Lung (tissue), 11 donors: ENCODE measurements at regions not wholly inside any gene's neighbourhood (a gene's known extent, or its start where the extent isn't known, plus 50 kb on each side); places are given as distances from the start of the nearest gene placed in this dataset.

ENCODE experiments used
- ATAC-seq: fragments of 200-7000 bp; cut with Tn5 transposase; one replicate; pipeline ENCODE4 v1.9.1; 2020; ENCODE audit warnings: moderate number of reproducible peaks; ENCODE audit not compliant: insufficient read depth, low FRiP score
- DNase-seq, 3 donors: peaks; one replicate each; pipeline ENCODE4 v3.0.0-alpha.2; 2013 to 2017
- H3K27ac ChIP-seq, 2 donors: one replicate each; pipeline ENCODE4 v1.5.1; 2013; ENCODE audit warnings: mild to moderate bottlenecking in 2 of 2, moderate library complexity in 2 of 2, control low read depth in 1 of 2, inconsistent platforms in 1 of 2, low read depth in 1 of 2, low read length in 1 of 2
- H3K27me3 ChIP-seq, 3 donors: one replicate each; pipeline ENCODE4 v1.5.1; 2013; ENCODE audit warnings: low read length in 2 of 3; ENCODE audit not compliant: control insufficient read depth in 3 of 3, insufficient read depth in 3 of 3
- H3K36me3 ChIP-seq, 4 donors: one replicate each; pipeline ENCODE4 v1.5.1; 2013; ENCODE audit warnings: low read length in 4 of 4, mild to moderate bottlenecking in 1 of 4, moderate library complexity in 1 of 4; ENCODE audit not compliant: control insufficient read depth in 4 of 4, insufficient read depth in 4 of 4
- H3K4me1 ChIP-seq, 5 donors: one replicate each; pipeline ENCODE4 v1.5.1; 2013; ENCODE audit warnings: low read length in 5 of 5, mild to moderate bottlenecking in 2 of 5, moderate library complexity in 1 of 5; ENCODE audit not compliant: control insufficient read depth in 5 of 5, insufficient read depth in 5 of 5
- H3K4me3 ChIP-seq: one replicate; pipeline ENCODE4 v1.5.1; 2013; ENCODE audit warnings: mild to moderate bottlenecking, control low read depth, moderate library complexity
- H3K9ac ChIP-seq, 2 donors: one replicate each; pipeline ENCODE4 v1.5.1; 2013; ENCODE audit warnings: low read length in 2 of 2, control low read depth in 1 of 2; ENCODE audit not compliant: insufficient read depth in 1 of 2
- H3K9me3 ChIP-seq, 4 donors: one replicate each; pipeline ENCODE4 v1.5.1; 2013; ENCODE audit warnings: low read length in 3 of 4, mild to moderate bottlenecking in 1 of 4, moderate library complexity in 1 of 4; ENCODE audit not compliant: control insufficient read depth in 4 of 4, insufficient read depth in 3 of 4
- WGBS, 2 donors: extraction: QIAGEN DNeasy Blood & Tissue Kit; methylation state at CpG; one replicate each; pipeline ENCODE4 v1.1.7; 2013; 5-methylcytosine and 5-hydroxymethylcytosine counted together
- TF ChIP-seq, protein P1 (sequence below): IDR thresholded peaks from 2 replicates; pipeline ENCODE4 v1.5.1; 2012; ENCODE audit warnings: mild to moderate bottlenecking; ENCODE audit errors: control extremely low read depth, extremely low read depth
- donor health status: control.
- donor health status: control.
- donor health status: Bipolar disorder and iron deficiency.
- donor health status: healthy.
- donor health status: DM: yes; HTN: yes; CAD: no.

DNA sequence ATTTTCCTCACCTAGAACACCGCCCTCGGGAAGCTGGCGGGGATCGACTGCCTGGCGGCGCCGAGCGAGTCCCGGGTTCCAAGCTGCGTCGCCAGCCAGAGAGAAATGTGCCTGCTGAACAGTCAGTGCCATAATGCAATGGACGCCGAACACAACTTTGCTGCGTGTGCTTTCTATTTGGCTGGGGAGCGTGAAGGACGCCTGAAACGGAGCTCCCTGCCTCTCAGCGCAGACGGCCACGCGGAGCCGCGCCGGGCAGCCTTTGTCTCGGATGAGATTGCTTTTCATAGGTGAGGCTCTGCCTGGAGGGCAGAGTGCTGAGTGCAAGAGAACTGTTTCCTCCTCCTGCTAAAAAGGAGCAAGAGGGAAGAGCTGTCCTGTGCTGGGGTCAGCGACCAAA, 107.7 kb upstream of the BCOR start:
- no peaks in the 10 kb centered on the region for H3K36me3 ChIP-seq
- ATAC-seq = no peak
- TF ChIP-seq, protein P1, sequence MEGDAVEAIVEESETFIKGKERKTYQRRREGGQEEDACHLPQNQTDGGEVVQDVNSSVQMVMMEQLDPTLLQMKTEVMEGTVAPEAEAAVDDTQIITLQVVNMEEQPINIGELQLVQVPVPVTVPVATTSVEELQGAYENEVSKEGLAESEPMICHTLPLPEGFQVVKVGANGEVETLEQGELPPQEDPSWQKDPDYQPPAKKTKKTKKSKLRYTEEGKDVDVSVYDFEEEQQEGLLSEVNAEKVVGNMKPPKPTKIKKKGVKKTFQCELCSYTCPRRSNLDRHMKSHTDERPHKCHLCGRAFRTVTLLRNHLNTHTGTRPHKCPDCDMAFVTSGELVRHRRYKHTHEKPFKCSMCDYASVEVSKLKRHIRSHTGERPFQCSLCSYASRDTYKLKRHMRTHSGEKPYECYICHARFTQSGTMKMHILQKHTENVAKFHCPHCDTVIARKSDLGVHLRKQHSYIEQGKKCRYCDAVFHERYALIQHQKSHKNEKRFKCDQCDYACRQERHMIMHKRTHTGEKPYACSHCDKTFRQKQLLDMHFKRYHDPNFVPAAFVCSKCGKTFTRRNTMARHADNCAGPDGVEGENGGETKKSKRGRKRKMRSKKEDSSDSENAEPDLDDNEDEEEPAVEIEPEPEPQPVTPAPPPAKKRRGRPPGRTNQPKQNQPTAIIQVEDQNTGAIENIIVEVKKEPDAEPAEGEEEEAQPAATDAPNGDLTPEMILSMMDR = no peak
- H3K9me3 ChIP-seq = peaks cover 0 to 7% (median 0%) of the 10 kb centered on the region in 4 donors
- H3K9ac ChIP-seq = no peak overlapping the region
- 56 to 68% methylated on average over 26 of the region's 26 CpGs for WGBS, 2 donors
- peaks cover 0 to 2% (median 0%) of the 10 kb centered on the region in 3 donors for H3K27me3 ChIP-seq
- H3K27ac ChIP-seq = no peak overlapping the region
- H3K4me1 ChIP-seq = peaks cover 0 to 2% (median 0%) of the 10 kb centered on the region in 5 donors
- H3K4me3 ChIP-seq = no peak overlapping the region
- no peak for DNase-seq

DNA sequence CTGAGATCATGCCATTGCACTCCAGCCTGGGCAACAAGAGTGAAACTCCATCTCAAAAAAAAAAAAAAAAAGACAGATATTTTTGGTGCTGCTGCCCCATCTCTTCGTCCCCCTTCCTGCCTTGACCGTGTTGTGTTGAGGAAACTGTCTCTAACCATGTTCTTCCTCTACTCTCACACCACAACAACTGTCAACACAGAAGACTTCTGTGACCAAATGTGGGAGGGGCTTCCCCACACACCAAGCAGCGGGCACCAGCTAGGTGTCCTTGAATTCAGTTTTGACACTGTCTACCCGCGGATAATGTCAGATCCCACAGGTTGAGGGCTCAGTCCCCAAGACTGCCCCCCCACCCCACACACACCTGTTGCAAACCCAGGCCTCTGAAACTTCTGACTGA, 104.7 kb upstream of the BCOR start:
- Histone ChIP-seq H3K36me3 (no peaks in the 10 kb centered on the region), H3K9ac (no peak overlapping the region), H3K27me3 (peaks cover 0 to 2% (median 0%) of the 10 kb centered on the region in 3 donors), H3K27ac (no peak overlapping the region), H3K9me3 (peaks cover 0 to 11% (median 0%) of the 10 kb centered on the region in 4 donors), H3K4me1 (no peaks in the 10 kb centered on the region), H3K4me3 (no peak overlapping the region)
- DNase-seq (no peak), ATAC-seq (no peak)
- TF ChIP-seq, protein P1 = no peak
- WGBS, 2 donors = 38 to 73% methylated on average over 5 of the region's 5 CpGs

DNA sequence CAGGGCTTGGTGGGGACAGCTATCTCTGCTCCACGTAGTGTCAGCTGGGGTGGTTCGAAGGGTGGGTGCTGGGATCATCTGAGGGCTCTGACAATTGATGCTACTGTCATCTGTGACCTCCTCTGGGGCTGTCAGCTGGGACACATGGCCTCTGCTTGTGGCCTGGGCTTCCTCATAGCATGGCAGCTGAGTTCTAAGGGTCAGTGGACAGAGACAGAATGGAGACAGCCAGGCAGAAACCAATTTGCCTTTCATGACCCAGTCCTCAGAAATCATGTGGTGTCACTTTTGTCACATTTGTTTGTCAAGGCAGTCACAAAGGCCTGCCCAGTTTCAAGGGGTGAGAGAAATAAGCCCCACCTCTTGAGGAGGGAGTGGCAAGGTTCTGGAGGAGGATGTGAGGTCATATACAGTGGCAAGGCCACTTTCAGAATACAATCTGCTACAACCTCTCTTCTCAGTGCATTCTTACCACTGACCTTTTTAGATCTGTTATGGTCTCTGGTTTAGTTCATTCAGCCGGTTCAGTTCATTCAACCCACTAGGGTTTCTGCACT, 103.6 kb upstream of the BCOR start:
- TF ChIP-seq, protein P1 = no peak

DNA sequence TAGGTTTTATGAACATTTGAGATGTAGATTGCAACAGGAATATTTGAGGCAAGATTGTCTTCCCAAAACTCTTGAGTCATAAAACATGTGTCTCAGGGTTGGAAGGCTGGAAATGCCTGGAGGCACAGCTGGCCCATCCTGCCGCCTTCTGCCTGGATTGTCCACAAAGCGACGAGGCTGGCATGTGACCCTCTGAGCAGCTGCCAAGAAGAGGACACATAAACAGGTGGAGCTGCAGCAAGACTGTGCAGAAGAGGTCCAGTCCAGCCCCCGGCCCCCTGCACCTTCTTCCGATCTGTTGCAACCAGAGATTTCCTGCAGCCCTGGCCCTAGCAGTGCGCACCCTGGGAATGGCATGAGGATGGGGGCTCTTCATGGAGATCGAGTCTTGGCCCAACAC, 101.9 kb upstream of the BCOR start:
- H3K9ac ChIP-seq = no peak overlapping the region
- TF ChIP-seq, protein P1 = no peak
- no peak overlapping the region for H3K27ac ChIP-seq
- peaks cover 0 to 13% (median 0%) of the 10 kb centered on the region in 4 donors for H3K9me3 ChIP-seq
- no peaks in the 10 kb centered on the region for H3K4me1 ChIP-seq
- H3K36me3 ChIP-seq = no peaks in the 10 kb centered on the region
- 84 to 90% methylated on average over 5 to 7 of the region's 7 CpGs for WGBS, 2 donors
- ATAC-seq = no peak
- no peak overlapping the region for H3K4me3 ChIP-seq
- no peak for DNase-seq
- H3K27me3 ChIP-seq = peaks cover 0 to 3% (median 0%) of the 10 kb centered on the region in 3 donors

More for the DNA sequence above, 103.6 kb upstream of the BCOR start:
- 82 to 98% methylated on average over 3 of the region's 3 CpGs for WGBS, 2 donors
- Histone ChIP-seq H3K4me3 (no peak overlapping the region), H3K4me1 (no peaks in the 10 kb centered on the region), H3K36me3 (no peaks in the 10 kb centered on the region), H3K9ac (no peak overlapping the region), H3K27me3 (peaks cover 0 to 2% (median 1%) of the 10 kb centered on the region in 3 donors), H3K27ac (no peak overlapping the region), H3K9me3 (peaks cover 0 to 11% (median 0%) of the 10 kb centered on the region in 4 donors)
- no peak for ATAC-seq
- no peak for DNase-seq
